IPS DF 4.7 (cell line): ENCODE measurements at regions not wholly inside any gene's neighbourhood (a gene's known extent, or its start where the extent isn't known, plus 50 kb on each side); places are given as distances from the start of the nearest gene placed in this dataset.
"Not testable (repeated sequence)": the region's sequence is repeated elsewhere in the genome, so short reads cannot be mapped to it uniquely, and the experiment has no call there.

Experiments
- DNase-seq: peaks from one replicate; pipeline ENCODE4 v3.0.0-alpha.2; 2013; ENCODE audit warnings: low spot score; ENCODE audit errors: extremely low read depth

GRCh38 chr13:50631041-50631440, 212.5 kb downstream of the DLEU7 start:
- no peak for DNase-seq

- no peak for DNase-seq
These were observed 209.2 kb downstream of the DLEU7 start for GRCh38 chr13:50634339-50634738.

GRCh38 chr13:50635504-50635903, 208.0 kb downstream of the DLEU7 start:
- no peak for DNase-seq

- peak; percentile 46 for DNase-seq
These were observed 207.3 kb downstream of the DLEU7 start for GRCh38 chr13:50636007-50636704.

- no peak for DNase-seq
These were observed 200.4 kb downstream of the DLEU7 start for GRCh38 chr13:50643060-50643459.

- DNase-seq: no peak
These were observed 199.2 kb downstream of the DLEU7 start for GRCh38 chr13:50644081-50644871.

GRCh38 chr13:50645092-50645491, 198.4 kb downstream of the DLEU7 start:
- no peak for DNase-seq

GRCh38 chr13:50646070-50646469, 197.4 kb downstream of the DLEU7 start:
- DNase-seq: no peak

- DNase-seq: no peak
These were observed 194.3 kb downstream of the DLEU7 start for GRCh38 chr13:50649211-50649610.

- DNase-seq: no peak
These were observed 192.6 kb downstream of the DLEU7 start for GRCh38 chr13:50650592-50651504.

GRCh38 chr13:50651922-50652321, 191.6 kb downstream of the DLEU7 start:
- no peak for DNase-seq

- no peak for DNase-seq
These were observed 189.2 kb downstream of the DLEU7 start for GRCh38 chr13:50654331-50654730.

GRCh38 chr13:50661881-50662280, 181.6 kb downstream of the DLEU7 start:
- not testable (repeated sequence) for DNase-seq

GRCh38 chr13:50664951-50665350, 178.5 kb downstream of the DLEU7 start:
- no peak for DNase-seq

- no peak for DNase-seq
These were observed 175.4 kb downstream of the DLEU7 start for GRCh38 chr13:50668049-50668448.

- no peak for DNase-seq
These were observed 174.7 kb downstream of the DLEU7 start for GRCh38 chr13:50668691-50669271.

- no peak for DNase-seq
These were observed 173.2 kb downstream of the DLEU7 start for GRCh38 chr13:50670272-50670671.

- no peak for DNase-seq
These were observed 172.5 kb downstream of the DLEU7 start for GRCh38 chr13:50670847-50671496.

GRCh38 chr13:50671497-50671850, 172.0 kb downstream of the DLEU7 start:
- no peak for DNase-seq

- no peak for DNase-seq
These were observed 171.5 kb downstream of the DLEU7 start for GRCh38 chr13:50672025-50672424.

- DNase-seq: no peak
These were observed 167.8 kb downstream of the DLEU7 start for GRCh38 chr13:50675651-50676050.
